K562 (cell line): ENCODE measurements at regions not wholly inside any gene's neighbourhood (a gene's known extent, or its start where the extent isn't known, plus 50 kb on each side); places are given as distances from the start of the nearest gene placed in this dataset.

ENCODE experiments used
- ARNT ChIP-seq, 2 experiments: fragments of 450-650 bp; IDR thresholded peaks; 2 replicates each; pipeline ENCODE4 v1.6.1; 2016; ENCODE audit warnings: mild to moderate bottlenecking in 1 of 2
- ATF2 ChIP-seq: sonication (generic); formaldehyde crosslinking; IDR thresholded peaks from 2 replicates; pipeline ENCODE4 v1.8.1; 2022; ENCODE audit warnings: missing genetic modification reagents
- BRCA1 ChIP-seq, 2 experiments: fragments of 450-650 bp in 1 of 2; sonication (generic) in 1 of 2; formaldehyde crosslinking in 1 of 2; IDR thresholded peaks; 2 replicates each; pipeline versions ENCODE4 v1.5.0 to v1.6.1; 2017 to 2020; ENCODE audit warnings: mild to moderate bottlenecking in 1 of 2, missing genetic modification reagents in 1 of 2
- BRF1 ChIP-seq: IDR thresholded peaks from 3 replicates; pipeline ENCODE4 v1.6.1; 2011; ENCODE audit warnings: borderline replicate concordance, mild to moderate bottlenecking; ENCODE audit not compliant: insufficient read length; ENCODE audit errors: extremely low read depth
- CBFB ChIP-seq: sonication (generic); formaldehyde crosslinking; IDR thresholded peaks from 2 replicates; pipeline ENCODE4 v1.4.0; 2020; ENCODE audit warnings: mild to moderate bottlenecking, missing genetic modification reagents
- CEBPB ChIP-seq: fragments of 450-650 bp; IDR thresholded peaks from 2 replicates; pipeline ENCODE4 v1.6.1; 2016; ENCODE audit warnings: missing genetic modification characterization, missing compliant biosample characterization
- CHAMP1 ChIP-seq: fragments of 450-650 bp; IDR thresholded peaks from 2 replicates; pipeline ENCODE4 v1.6.1; 2016; ENCODE audit warnings: mild to moderate bottlenecking
- DEAF1 ChIP-seq: fragments of 450-650 bp; formaldehyde crosslinking; IDR thresholded peaks from 2 replicates; pipeline ENCODE4 v1.4.0; 2020; ENCODE audit warnings: mild to moderate bottlenecking, moderate library complexity
- ELF2 ChIP-seq: fragments of 250-450 bp; sonication (Bioruptor Pico); IDR thresholded peaks from 2 replicates; pipeline ENCODE4 v1.5.0; 2021; ENCODE audit warnings: mild to moderate bottlenecking
- FOSL1 ChIP-seq: fragments of 200-800 bp; sonication (Bioruptor generic); conservative IDR thresholded peaks from 2 replicates; pipeline ENCODE4 v1.6.1; 2016; ENCODE audit warnings: missing genetic modification characterization, missing compliant biosample characterization
- GTF3C2 ChIP-seq: IDR thresholded peaks from 3 replicates; pipeline ENCODE4 v1.6.1; 2011; ENCODE audit warnings: borderline replicate concordance, mild to moderate bottlenecking, moderate library complexity; ENCODE audit not compliant: insufficient read length; ENCODE audit errors: extremely low read depth
- MAFG ChIP-seq: fragments of 450-650 bp; conservative IDR thresholded peaks from 2 replicates; pipeline ENCODE4 v1.6.1; 2016; ENCODE audit warnings: missing genetic modification characterization, missing compliant biosample characterization
- MXI1 ChIP-seq: IDR thresholded peaks from 2 replicates; pipeline ENCODE4 v1.6.1; 2011; ENCODE audit warnings: low read depth, mild to moderate bottlenecking, improper control_type of control experiment, low read length
- NCOA6 ChIP-seq: fragments of 450-650 bp; IDR thresholded peaks from 2 replicates; pipeline ENCODE4 v1.6.1; 2017; ENCODE audit warnings: mild to moderate bottlenecking
- NFRKB ChIP-seq: fragments of 450-650 bp; IDR thresholded peaks from 2 replicates; pipeline ENCODE4 v1.6.1; 2016; ENCODE audit warnings: low read depth
- NR2C1 ChIP-seq, 2 experiments: fragments of 450-650 bp; IDR thresholded peaks; 2 replicates each; pipeline ENCODE4 v1.6.1; 2017; ENCODE audit warnings: mild to moderate bottlenecking in 2 of 2, antibody characterized with exemption in 1 of 2, inconsistent platforms in 1 of 2, missing compliant biosample characterization in 1 of 2, missing genetic modification characterization in 1 of 2
- PPARD ChIP-seq: fragments of 250-450 bp; sonication (Bioruptor Pico); IDR thresholded peaks from 2 replicates; pipeline ENCODE4 v1.8.0; 2022; ENCODE audit warnings: inconsistent platforms, mild to moderate bottlenecking, moderate library complexity
- RCOR1 ChIP-seq, 2 experiments: IDR thresholded peaks; 2 replicates each; pipeline ENCODE4 v1.6.1; 2012; ENCODE audit warnings: low read depth in 2 of 2, low read length in 2 of 2, borderline replicate concordance in 1 of 2, improper control_type of control experiment in 1 of 2
- SREBF2 ChIP-seq: sonication (generic); formaldehyde crosslinking; IDR thresholded peaks from 2 replicates; pipeline ENCODE4 v1.4.0; 2020; ENCODE audit warnings: mild to moderate bottlenecking, missing genetic modification reagents
- ZNF561 ChIP-seq: fragments of 450-650 bp; formaldehyde crosslinking; conservative IDR thresholded peaks from 2 replicates; pipeline ENCODE4 v1.4.0; 2020; ENCODE audit warnings: mild to moderate bottlenecking, moderate library complexity

GRCh38 chr12:111304642-111305071 lies 64.2 kb downstream of the PHETA1 start (continued):
- TF ChIP-seq DEAF1 (CRISPR knock-in tag): no peak
- TF ChIP-seq BRF1: no peak
- TF ChIP-seq PPARD (CRISPR knock-in tag): no peak
- no peak for TF ChIP-seq NCOA6
- no peak for TF ChIP-seq FOSL1 (tag)
- TF ChIP-seq ATF2: no peak
- TF ChIP-seq MAFG (tag): no peak
- TF ChIP-seq CBFB (CRISPR knock-in tag): no peak
- TF ChIP-seq CHAMP1: no peak
- TF ChIP-seq NR2C1 (IDR thresholded peaks at IDR 0.05): no peak
- TF ChIP-seq NR2C1 (tag; IDR thresholded peaks at IDR 0.05): no peak
- TF ChIP-seq NFRKB: no peak
- TF ChIP-seq MXI1: no peak
- peak in 1 of 2 experiments; percentile 82; a peak in 2 of 4 replicates for TF ChIP-seq RCOR1 (IDR thresholded peaks at IDR 0.05; ENCODE audit: borderline replicate concordance in 1 of 2, low read depth in 2 of 2, low read length in 2 of 2)
- no peak for TF ChIP-seq CEBPB (tag)
- TF ChIP-seq ELF2 (CRISPR knock-in tag): no peak
- TF ChIP-seq ZNF561: no peak
- TF ChIP-seq ARNT (IDR thresholded peaks at IDR 0.05): no peak
- TF ChIP-seq SREBF2 (CRISPR knock-in tag): no peak
- TF ChIP-seq BRCA1 (IDR thresholded peaks at IDR 0.05): no peak
- no peak for TF ChIP-seq BRCA1 (CRISPR knock-in tag; IDR thresholded peaks at IDR 0.05)
- no peak for TF ChIP-seq GTF3C2
